ENCODE measurements at regions not wholly inside any gene's neighbourhood (a gene's known extent, or its start where the extent isn't known, plus 50 kb on each side); places are given as distances from the start of the nearest gene placed in this dataset.

- TF ChIP-seq PATZ1 (CRISPR knock-in tag; IDR thresholded peaks at IDR 0.05; ENCODE audit: borderline replicate concordance) = no peak
- TF ChIP-seq RARB (CRISPR knock-in tag; IDR thresholded peaks at IDR 0.05) = no peak
- TF ChIP-seq TCF4 (CRISPR knock-in tag; IDR thresholded peaks at IDR 0.05; ENCODE audit: borderline replicate concordance) = no peak
- no peak for TF ChIP-seq CSRNP3 (CRISPR knock-in tag; IDR thresholded peaks at IDR 0.05)
- TF ChIP-seq TOX (CRISPR knock-in tag; IDR thresholded peaks at IDR 0.05; ENCODE audit: borderline replicate concordance) = no peak
- no peak for TF ChIP-seq ZC3H10 (CRISPR knock-in tag; IDR thresholded peaks at IDR 0.05)
- TF ChIP-seq CREB5 (CRISPR knock-in tag; IDR thresholded peaks at IDR 0.05; ENCODE audit: low read depth) = no peak
- TF ChIP-seq OSR1 (CRISPR knock-in tag; IDR thresholded peaks at IDR 0.05) = no peak
Measured at GRCh38 chr2:60219536-60219935, 333.9 kb downstream of the BCL11A start.
